H1 (cell line): ENCODE measurements at regions not wholly inside any gene's neighbourhood (a gene's known extent, or its start where the extent isn't known, plus 50 kb on each side); places are given as distances from the start of the nearest gene placed in this dataset.

Experiments
- CHD2 ChIP-seq: IDR thresholded peaks from 2 replicates; pipeline ENCODE4 v1.6.1; 2012; ENCODE audit warnings: low read length, improper control_type of control experiment
- CHD7 ChIP-seq: fragments of 300-600 bp; sonication (generic); IDR thresholded peaks from 2 replicates; pipeline ENCODE4 v1.7.1; 2012; ENCODE audit warnings: low read length, moderate library complexity, mild to moderate bottlenecking, inconsistent platforms; ENCODE audit not compliant: insufficient replicate concordance
- FOSL1 ChIP-seq: IDR thresholded peaks from 2 replicates; pipeline ENCODE4 v1.6.1; 2011; ENCODE audit warnings: mild to moderate bottlenecking, low read depth, low read length, moderate library complexity; ENCODE audit not compliant: insufficient read depth
- NANOG ChIP-seq: IDR thresholded peaks from 2 replicates; pipeline ENCODE4 v1.6.1; 2011; ENCODE audit warnings: low read length, low read depth, mild to moderate bottlenecking, inconsistent platforms; ENCODE audit not compliant: insufficient read depth, poor library complexity, severe bottlenecking
- NRF1 ChIP-seq: IDR thresholded peaks from 2 replicates; pipeline ENCODE4 v1.6.1; 2011; ENCODE audit warnings: mild to moderate bottlenecking, low read depth, low read length, improper control_type of control experiment
- PHF8 ChIP-seq: fragments of 200-600 bp; sonication (generic); conservative IDR thresholded peaks from 2 replicates; pipeline ENCODE4 v1.7.1; 2012; ENCODE audit warnings: low read depth, mild to moderate bottlenecking, inconsistent platforms, low read length, moderate library complexity
- SRF ChIP-seq: IDR thresholded peaks from 2 replicates; pipeline ENCODE4 v1.6.1; 2011; ENCODE audit warnings: mild to moderate bottlenecking, low read depth, low read length, moderate library complexity
- ZNF274 ChIP-seq: IDR thresholded peaks from 2 replicates; pipeline ENCODE4 v1.7.0; 2012; ENCODE audit warnings: low read length, borderline replicate concordance; ENCODE audit errors: extremely low read depth

DNA sequence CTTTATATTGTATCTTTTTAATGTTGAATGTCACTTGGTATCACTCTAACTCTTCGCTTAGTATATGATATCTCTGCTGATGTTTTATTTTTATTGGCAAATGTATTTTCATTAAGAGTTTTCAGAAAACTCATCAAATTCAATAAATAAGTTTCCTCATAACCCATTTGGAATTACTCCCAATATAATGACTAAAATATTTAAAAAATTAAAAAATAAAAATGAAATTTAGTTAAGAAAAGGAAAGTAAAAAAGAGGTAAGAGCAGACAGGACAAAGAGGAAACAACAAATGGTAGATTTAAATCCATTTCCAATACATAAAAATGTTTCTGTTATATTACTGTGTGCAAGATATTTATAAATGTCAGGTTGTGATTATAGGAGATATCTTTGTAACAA lies 548.9 kb upstream of the SPRY2 start (continued):
- TF ChIP-seq NRF1 (no peak), SRF (no peak), CHD2 (no peak), CHD7 (no peak), FOSL1 (no peak), NANOG (no peak), PHF8 (no peak), ZNF274 (no peak)
